ENCODE measurements at regions not wholly inside any gene's neighbourhood (a gene's known extent, or its start where the extent isn't known, plus 50 kb on each side); places are given as distances from the start of the nearest gene placed in this dataset.

GRCh38 chr4:111631215-111631999 lies 513.8 kb upstream of the FAM241A start:
- H3K4me1 ChIP-seq (ENCODE audit: control insufficient read depth, insufficient read depth, low read length) = peaks cover 4% of the 10 kb centered on the region
- H3K27me3 Mint-ChIP-seq (ENCODE audit: insufficient read depth) = peaks cover 4% of the 10 kb centered on the region
- H3K4me3 Mint-ChIP-seq = no peak overlapping the region
- H3K27ac Mint-ChIP-seq = no peak overlapping the region
- H3K36me3 Mint-ChIP-seq (ENCODE audit: low read depth) = no peaks in the 10 kb centered on the region
- DNase-seq = no peak
- H3K9me3 Mint-ChIP-seq = peaks cover 1% of the 10 kb centered on the region
- H3K4me1 Mint-ChIP-seq = peaks cover 6% of the 10 kb centered on the region
- H3K9me3 ChIP-seq (ENCODE audit: control insufficient read depth, low read length) = no peaks in the 10 kb centered on the region
- no peak overlapping the region for H3K27ac ChIP-seq (ENCODE audit: low read depth, low read length)
- H3K36me3 ChIP-seq (ENCODE audit: control insufficient read depth, insufficient read depth, low read length) = no peaks in the 10 kb centered on the region
- 78 to 100% methylated on average over 1 to 2 of the region's 2 CpGs for WGBS, 2 experiments (ENCODE audit: insufficient coverage in 1 of 2, insufficient read length in 1 of 2)
- no peak overlapping the region for H3K9ac ChIP-seq (ENCODE audit: extremely low read depth, low read length, poor library complexity, severe bottlenecking)
- no peaks in the 10 kb centered on the region for H3K27me3 ChIP-seq (ENCODE audit: control insufficient read depth, insufficient read depth, low read length, poor library complexity, severe bottlenecking)
- no peak overlapping the region for H3K4me3 ChIP-seq (ENCODE audit: low read length)
- peak; percentile 84 for TF ChIP-seq CTCF (conservative IDR thresholded peaks at IDR 0.05)

DNA sequence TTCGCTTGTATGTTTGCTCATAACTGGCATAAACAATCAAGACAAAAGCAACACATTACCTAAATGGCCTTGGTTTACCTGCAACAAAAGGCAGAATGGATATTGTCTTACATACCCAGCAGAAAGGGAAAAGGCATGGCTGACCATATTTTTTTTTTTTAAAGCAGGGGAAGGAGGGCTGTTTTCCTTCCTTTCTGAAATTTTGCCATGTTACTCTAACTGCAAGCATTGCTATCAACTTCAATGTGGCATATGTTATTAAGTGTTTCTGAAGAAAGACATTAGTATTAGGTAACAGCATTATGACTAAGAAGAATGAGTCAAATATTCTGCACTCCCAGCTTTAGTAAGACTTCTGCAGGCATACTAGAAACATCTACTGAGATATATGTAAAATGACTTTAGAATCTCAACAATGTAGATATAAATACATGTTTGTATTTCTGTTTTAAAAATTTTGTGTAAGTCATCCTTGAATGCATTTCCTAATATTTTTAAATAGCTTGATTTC lies 512.6 kb upstream of the FAM241A start:
- Mint-ChIP-seq H3K27ac (no peak overlapping the region), H3K4me1 (peaks cover 12% of the 10 kb centered on the region), H3K4me3 (no peak overlapping the region), H3K9me3 (peaks cover 1% of the 10 kb centered on the region), H3K27me3 (ENCODE audit: insufficient read depth) (peaks cover under 1% of the 10 kb centered on the region), H3K36me3 (ENCODE audit: low read depth) (no peaks in the 10 kb centered on the region)
- Histone ChIP-seq H3K4me1 (ENCODE audit: control insufficient read depth, insufficient read depth, low read length) (peaks cover 4% of the 10 kb centered on the region), H3K36me3 (ENCODE audit: control insufficient read depth, insufficient read depth, low read length) (no peaks in the 10 kb centered on the region), H3K9me3 (ENCODE audit: control insufficient read depth, low read length) (no peaks in the 10 kb centered on the region), H3K27me3 (ENCODE audit: control insufficient read depth, insufficient read depth, low read length, poor library complexity, severe bottlenecking) (no peaks in the 10 kb centered on the region), H3K4me3 (ENCODE audit: low read length) (no peak overlapping the region), H3K27ac (ENCODE audit: low read depth, low read length) (no peak overlapping the region), H3K9ac (ENCODE audit: extremely low read depth, low read length, poor library complexity, severe bottlenecking) (no peak overlapping the region)
- WGBS, 2 experiments (ENCODE audit: insufficient coverage in 1 of 2, insufficient read length in 1 of 2) = 98 to 100% methylated on average over 1 of the region's 1 CpG
- DNase-seq = no peak
- TF ChIP-seq CTCF (conservative IDR thresholded peaks at IDR 0.05) = no peak

DNA sequence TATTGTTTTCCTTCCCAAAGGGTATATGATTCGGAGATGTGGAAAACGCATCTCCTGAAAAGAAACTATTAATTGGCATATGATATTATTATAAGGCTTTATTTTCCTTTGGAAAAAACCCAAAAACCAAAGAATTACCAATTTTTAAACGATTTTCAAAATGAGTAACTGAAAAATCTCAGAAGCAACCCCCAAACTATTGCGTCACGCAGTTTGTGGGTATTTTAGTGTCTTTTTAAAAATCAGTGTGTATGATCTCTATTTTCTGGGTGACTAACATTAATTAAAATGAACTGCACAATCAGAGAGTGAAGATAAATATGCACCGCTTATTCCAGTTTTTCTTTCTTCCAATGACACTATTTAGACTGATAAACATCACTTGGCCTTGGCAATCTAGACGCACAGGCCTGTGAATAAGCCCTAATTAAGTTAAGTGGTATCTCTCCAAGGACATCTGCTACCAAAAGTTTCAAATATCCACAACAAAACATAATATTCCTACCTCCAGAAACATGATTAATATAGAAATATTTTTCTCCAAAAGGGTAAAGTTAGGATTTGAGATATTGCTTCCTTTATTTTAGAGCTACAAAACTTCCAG lies 511.5 kb upstream of the FAM241A start:
- H3K9me3 Mint-ChIP-seq = no peaks in the 10 kb centered on the region
- H3K27me3 ChIP-seq (ENCODE audit: control insufficient read depth, insufficient read depth, low read length, poor library complexity, severe bottlenecking) = no peaks in the 10 kb centered on the region

More for the DNA sequence above, 511.5 kb upstream of the FAM241A start:
- Mint-ChIP-seq H3K4me3 (no peak overlapping the region), H3K27me3 (ENCODE audit: insufficient read depth) (no peaks in the 10 kb centered on the region), H3K4me1 (peaks cover 12% of the 10 kb centered on the region), H3K36me3 (ENCODE audit: low read depth) (no peaks in the 10 kb centered on the region), H3K27ac (no peak overlapping the region)
- Histone ChIP-seq H3K4me1 (ENCODE audit: control insufficient read depth, insufficient read depth, low read length) (peaks cover 4% of the 10 kb centered on the region), H3K36me3 (ENCODE audit: control insufficient read depth, insufficient read depth, low read length) (no peaks in the 10 kb centered on the region), H3K4me3 (ENCODE audit: low read length) (no peak overlapping the region), H3K27ac (ENCODE audit: low read depth, low read length) (no peak overlapping the region), H3K9me3 (ENCODE audit: control insufficient read depth, low read length) (no peaks in the 10 kb centered on the region), H3K9ac (ENCODE audit: extremely low read depth, low read length, poor library complexity, severe bottlenecking) (no peak overlapping the region)
- DNase-seq = no peak
- 96 to 100% methylated on average over 1 to 4 of the region's 7 CpGs for WGBS, 2 experiments (ENCODE audit: insufficient coverage in 1 of 2, insufficient read length in 1 of 2)
- no peak for TF ChIP-seq CTCF (conservative IDR thresholded peaks at IDR 0.05)
